ENCODE measurements at regions not wholly inside any gene's neighbourhood (a gene's known extent, or its start where the extent isn't known, plus 50 kb on each side); places are given as distances from the start of the nearest gene placed in this dataset.

DNA sequence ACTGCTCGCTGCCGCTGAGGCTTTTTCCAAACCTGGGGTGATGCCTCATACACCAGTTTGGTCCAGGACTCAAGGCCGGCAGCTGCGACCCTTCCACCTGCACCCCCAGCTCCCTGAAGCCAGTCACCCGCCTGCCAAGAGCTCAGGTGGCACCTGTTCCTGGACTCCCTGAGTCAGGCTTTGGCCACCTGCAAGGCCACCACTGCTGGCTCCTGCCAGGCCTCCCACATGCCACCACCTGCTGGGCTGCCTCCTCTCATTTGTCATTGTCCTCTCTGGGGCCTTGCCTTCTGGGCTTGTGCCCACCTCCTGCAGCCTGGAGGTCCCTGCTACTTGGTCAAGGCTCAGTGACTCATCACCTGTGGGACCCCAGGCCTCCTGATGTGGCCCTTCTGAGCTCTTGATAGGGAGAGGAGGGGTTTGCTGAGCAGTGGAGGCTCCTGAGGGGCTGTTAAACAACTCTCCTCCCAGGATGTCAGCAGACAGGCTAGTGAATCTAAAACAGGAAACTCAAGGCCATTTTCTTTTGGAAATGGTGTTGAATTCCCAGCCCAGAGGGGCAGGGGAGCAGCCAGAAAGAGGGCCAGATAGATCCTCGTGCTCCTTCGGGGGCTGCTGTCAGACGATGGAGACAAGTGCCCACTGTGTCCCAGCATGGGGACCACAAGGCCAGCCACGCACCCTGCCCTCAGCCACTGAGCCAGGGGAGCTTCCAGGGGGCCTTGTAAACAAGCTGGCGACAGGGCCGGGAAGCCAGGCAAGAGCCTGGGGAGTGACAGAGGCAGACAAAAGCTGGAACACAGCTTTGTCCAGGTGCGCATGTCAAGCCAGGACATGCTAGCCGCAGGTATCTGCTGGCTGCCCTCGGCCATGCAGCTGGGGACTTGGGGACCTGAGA is 416.8 kb downstream of the LRATD1 start:
- DNase-seq = no peak

- no peak for DNase-seq
Measured at GRCh38 chr2:15050483-15050882, 418.0 kb downstream of the LRATD1 start.

DNA sequence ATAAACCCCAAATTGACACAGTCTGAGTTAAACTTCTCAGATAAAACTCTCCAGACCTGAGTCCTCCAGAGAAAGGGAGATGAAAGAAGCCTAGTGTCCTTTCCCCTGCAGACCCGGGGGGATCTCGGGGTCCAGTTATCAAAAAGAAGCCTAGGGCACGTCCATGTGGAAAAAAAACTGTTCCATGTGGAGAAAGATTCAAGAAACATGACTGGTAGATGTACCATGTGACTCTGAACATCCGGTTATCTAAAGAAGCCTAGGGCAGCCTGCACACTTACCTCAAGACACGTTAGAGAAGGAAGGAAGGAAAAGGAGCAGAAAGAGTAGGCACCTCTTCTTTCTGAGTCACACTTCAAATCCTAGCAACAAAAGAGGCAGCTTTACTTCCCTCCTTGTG is 421.0 kb downstream of the LRATD1 start:
- no peak for DNase-seq

DNA sequence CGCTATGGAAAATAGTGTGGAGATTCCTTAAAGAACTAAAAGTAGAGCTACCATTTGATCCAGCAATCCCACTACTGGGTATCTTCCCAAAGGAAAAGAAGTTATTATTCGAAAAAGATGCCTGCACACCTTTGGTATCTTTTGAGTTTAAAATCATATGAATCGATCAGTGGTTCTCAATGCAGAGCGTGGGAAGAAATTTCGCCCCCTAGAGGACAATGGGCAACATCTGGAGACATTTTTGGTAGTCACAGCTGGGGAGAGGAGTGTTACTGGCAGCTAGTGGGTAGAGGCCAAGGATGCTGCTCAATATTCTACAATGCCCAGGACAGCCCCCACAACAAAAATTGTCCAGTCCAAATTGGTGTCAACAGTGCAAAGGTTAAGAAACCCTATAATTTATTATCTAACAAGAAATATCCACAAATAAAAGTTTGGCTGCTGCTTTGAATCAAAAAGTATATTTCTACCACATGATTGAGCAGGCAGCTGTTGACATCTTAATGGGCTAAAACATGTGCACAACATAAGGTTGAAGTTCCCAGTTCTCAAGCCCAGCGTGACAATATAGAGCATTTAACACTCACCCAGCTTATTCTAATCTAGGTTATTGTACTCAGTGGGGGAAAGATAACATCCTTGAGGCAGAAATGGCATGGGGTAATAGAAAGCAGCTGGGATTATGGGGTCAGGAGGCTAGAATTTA is 425.7 kb downstream of the LRATD1 start:
- no peak for DNase-seq

DNA sequence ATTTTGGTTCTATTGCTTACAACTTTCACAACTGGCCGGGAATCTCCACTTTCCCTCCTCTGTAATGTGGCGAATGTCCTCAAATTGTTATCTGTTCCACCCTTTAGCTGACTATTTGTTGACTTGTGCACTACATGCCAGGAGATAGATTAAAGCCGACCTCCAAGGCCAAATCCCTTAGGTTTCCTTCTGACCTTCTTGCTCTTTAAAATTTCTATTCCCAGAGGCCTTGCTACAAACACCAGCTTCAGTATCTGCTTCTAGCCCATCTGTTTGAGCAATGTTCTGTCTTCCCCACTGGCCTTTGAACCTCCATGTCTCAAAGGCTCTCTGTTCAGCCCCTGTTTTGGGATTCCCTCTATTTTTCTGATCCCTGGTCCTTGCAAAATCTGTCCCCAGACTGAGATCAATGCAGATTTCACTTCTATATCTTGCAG is 426.2 kb downstream of the LRATD1 start:
- DNase-seq = no peak

GRCh38 chr2:15059870-15060512 is 427.5 kb downstream of the LRATD1 start:
- DNase-seq = no peak

DNA sequence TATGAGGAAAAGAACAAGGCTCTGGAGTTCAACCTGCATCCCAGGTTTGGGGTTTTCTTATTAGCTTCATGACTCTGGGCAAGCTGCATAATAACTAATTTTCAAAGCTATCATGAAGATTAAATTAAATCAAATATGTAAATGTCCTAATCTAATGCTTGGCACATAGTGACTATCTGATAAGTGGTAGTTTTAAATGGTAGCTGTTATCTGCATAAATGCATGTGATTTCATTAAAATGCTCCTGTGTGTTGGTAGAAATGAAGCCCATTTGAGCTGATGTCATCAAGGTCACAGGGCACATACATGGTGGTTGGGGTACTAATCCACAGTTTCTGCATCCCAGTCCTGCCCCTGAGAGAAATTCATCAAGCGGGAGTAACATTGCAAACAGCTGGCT is 428.8 kb downstream of the LRATD1 start:
- no peak for DNase-seq

GRCh38 chr2:15066138-15066537 is 433.6 kb downstream of the LRATD1 start:
- no peak for DNase-seq

GRCh38 chr2:15069149-15069548 is 436.6 kb downstream of the LRATD1 start:
- DNase-seq = no peak

DNA sequence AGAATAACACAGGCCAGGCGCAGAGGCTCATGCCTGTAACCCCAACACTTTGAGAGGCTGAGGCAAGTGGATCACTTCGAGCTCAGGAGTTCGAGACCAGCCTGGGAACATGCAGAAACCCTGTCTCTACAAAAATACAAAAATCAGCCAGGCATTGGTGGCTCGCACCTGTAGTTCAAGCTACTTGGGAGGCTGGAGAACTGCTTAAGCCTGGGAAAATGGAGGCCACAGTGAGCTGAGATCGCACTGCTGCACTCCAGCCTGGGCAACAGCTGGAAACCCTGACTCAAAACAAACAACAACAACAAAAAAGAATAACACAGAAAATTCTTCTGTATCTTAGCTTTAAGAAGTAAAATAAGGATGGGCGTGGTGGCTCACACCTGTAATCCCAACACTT is 440.3 kb downstream of the LRATD1 start:
- no peak for DNase-seq

- DNase-seq = no peak
Measured at GRCh38 chr2:15073664-15074063, 441.1 kb downstream of the LRATD1 start.

- no peak for DNase-seq
Measured at GRCh38 chr2:15074319-15074718, 441.8 kb downstream of the LRATD1 start.

GRCh38 chr2:15074751-15075700 is 442.5 kb downstream of the LRATD1 start:
- DNase-seq = no peak

- no peak for DNase-seq
Measured at GRCh38 chr2:15076668-15077067, 444.2 kb downstream of the LRATD1 start.

GRCh38 chr2:15081356-15081755 is 448.8 kb downstream of the LRATD1 start:
- no peak for DNase-seq

- no peak for DNase-seq
Measured at GRCh38 chr2:15082105-15083058, 449.9 kb downstream of the LRATD1 start.

GRCh38 chr2:15084826-15085489 is 452.4 kb downstream of the LRATD1 start:
- DNase-seq = no peak

- no peak for DNase-seq
Measured at GRCh38 chr2:15092181-15092580, 459.7 kb downstream of the LRATD1 start.

GRCh38 chr2:15092691-15093090 is 460.2 kb downstream of the LRATD1 start:
- no peak for DNase-seq

GRCh38 chr2:15094161-15094560 is 461.6 kb downstream of the LRATD1 start:
- DNase-seq = no peak

GRCh38 chr2:15096873-15097272 is 464.3 kb downstream of the NBAS start:
- DNase-seq = no peak
